Trophoblast cell (in vitro differentiated cells and primary cell): ENCODE measurements at regions not wholly inside any gene's neighbourhood (a gene's known extent, or its start where the extent isn't known, plus 50 kb on each side); places are given as distances from the start of the nearest gene placed in this dataset.

Experiments
- DNase-seq, 2 donors: peaks; one replicate each; pipeline ENCODE4 v3.0.0-alpha.2; 2016
- H2AFZ ChIP-seq: 2 replicates; pipeline ENCODE4 v1.6.1; 2013; ENCODE audit warnings: low read length, moderate library complexity, mild to moderate bottlenecking; ENCODE audit not compliant: insufficient read depth, poor library complexity
- H2AK5ac ChIP-seq: 2 replicates; pipeline ENCODE4 v1.6.1; 2013; ENCODE audit warnings: mild to moderate bottlenecking, low read length
- H2BK120ac ChIP-seq: 2 replicates; pipeline ENCODE4 v1.6.1; 2013; ENCODE audit warnings: low read length, mild to moderate bottlenecking, moderate library complexity; ENCODE audit not compliant: insufficient read depth, poor library complexity
- H2BK12ac ChIP-seq: 2 replicates; pipeline ENCODE4 v1.6.1; 2013; ENCODE audit warnings: mild to moderate bottlenecking, low read length, moderate library complexity
- H2BK5ac ChIP-seq: 2 replicates; pipeline ENCODE4 v1.6.1; 2013; ENCODE audit warnings: low read length, low read depth, moderate library complexity, mild to moderate bottlenecking; ENCODE audit not compliant: poor library complexity
- H3K14ac ChIP-seq: 2 replicates; pipeline ENCODE4 v1.6.1; 2013; ENCODE audit warnings: mild to moderate bottlenecking, low read length
- H3K18ac ChIP-seq: 2 replicates; pipeline ENCODE4 v1.6.1; 2013; ENCODE audit warnings: mild to moderate bottlenecking, low read length
- H3K23ac ChIP-seq: 2 replicates; pipeline ENCODE4 v1.6.1; 2013; ENCODE audit warnings: low read length
- H3K27ac ChIP-seq: 2 replicates; pipeline ENCODE4 v1.5.1; 2013; ENCODE audit warnings: low read depth, mild to moderate bottlenecking, inconsistent platforms, low read length, moderate library complexity
- H3K27me3 ChIP-seq: 2 replicates; pipeline ENCODE4 v1.6.1; 2013; ENCODE audit warnings: inconsistent platforms, mild to moderate bottlenecking, low read length, moderate library complexity; ENCODE audit not compliant: insufficient read depth
- H3K36me3 ChIP-seq, 2 experiments: 1 replicate in 1 of 2; 2 replicates in 1 of 2; pipeline ENCODE4 v1.6.1; 2013; ENCODE audit warnings: low read length in 2 of 2, mild to moderate bottlenecking in 2 of 2, moderate library complexity in 1 of 2; ENCODE audit not compliant: insufficient read depth in 2 of 2, control insufficient read depth in 1 of 2
- H3K4ac ChIP-seq: 2 replicates; pipeline ENCODE4 v1.6.1; 2013; ENCODE audit warnings: low read depth, mild to moderate bottlenecking, low read length, moderate library complexity
- H3K4me1 ChIP-seq, 2 experiments: 1 replicate in 1 of 2; 2 replicates in 1 of 2; pipeline ENCODE4 v1.6.1; 2013; ENCODE audit warnings: low read length in 2 of 2, mild to moderate bottlenecking in 2 of 2, moderate library complexity in 1 of 2; ENCODE audit not compliant: insufficient read depth in 2 of 2, control insufficient read depth in 1 of 2
- H3K4me2 ChIP-seq: 2 replicates; pipeline ENCODE4 v1.6.1; 2013; ENCODE audit warnings: inconsistent platforms, mild to moderate bottlenecking, low read length, moderate library complexity
- H3K4me3 ChIP-seq: 2 replicates; pipeline ENCODE4 v1.5.1; 2013; ENCODE audit warnings: mild to moderate bottlenecking, low read depth, low read length, inconsistent platforms
- H3K79me1 ChIP-seq: one replicate; pipeline ENCODE4 v1.6.1; 2013; ENCODE audit warnings: low read length
- H3K79me2 ChIP-seq: 2 replicates; pipeline ENCODE4 v1.6.1; 2013; ENCODE audit warnings: low read length, mild to moderate bottlenecking; ENCODE audit not compliant: control insufficient read depth, insufficient read depth, poor library complexity
- H3K9ac ChIP-seq: 2 replicates; pipeline ENCODE4 v1.6.1; 2013; ENCODE audit warnings: mild to moderate bottlenecking, low read length
- H3K9me3 ChIP-seq: 2 replicates; pipeline ENCODE4 v1.6.1; 2013; ENCODE audit warnings: low read depth, mild to moderate bottlenecking, control low read depth, inconsistent platforms, low read length; ENCODE audit not compliant: insufficient read depth
- H4K12ac ChIP-seq: 2 replicates; pipeline ENCODE4 v1.6.1; 2013; ENCODE audit warnings: low read depth, mild to moderate bottlenecking, low read length, moderate library complexity
- H4K8ac ChIP-seq: 2 replicates; pipeline ENCODE4 v1.6.1; 2013; ENCODE audit warnings: low read depth, mild to moderate bottlenecking, low read length, moderate library complexity
- H4K91ac ChIP-seq: one replicate; pipeline ENCODE4 v1.6.1; 2013; ENCODE audit warnings: low read depth, mild to moderate bottlenecking, low read length, moderate library complexity
- WGBS: extraction: QIAGEN DNeasy Blood & Tissue Kit; methylation state at CpG from one replicate; pipeline ENCODE4 v1.1.7; 2013; ENCODE audit warnings: missing lambda C conversion rate; ENCODE audit not compliant: insufficient read length, insufficient coverage; ENCODE audit errors: extremely low coverage; 5-methylcytosine and 5-hydroxymethylcytosine counted together

DNA sequence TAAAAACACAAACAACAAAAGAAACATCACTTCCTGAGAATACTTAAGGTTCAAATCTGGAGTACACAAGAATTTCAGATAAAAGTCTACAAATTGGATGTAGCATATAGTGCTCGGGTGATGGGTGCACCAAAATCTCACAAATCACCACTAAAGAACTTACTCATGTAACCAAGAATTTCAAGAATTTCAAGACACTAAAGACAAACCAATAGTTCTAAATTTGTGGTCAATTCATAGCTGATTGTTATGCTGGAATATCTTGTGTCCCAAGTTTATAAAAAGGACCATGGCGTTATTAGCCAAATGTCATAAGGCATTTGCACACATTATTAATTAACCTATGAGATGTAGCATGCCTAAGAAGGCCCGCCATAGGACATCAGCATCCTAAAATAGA lies 1204.1 kb upstream of the AUTS2 start:
- no peaks in the 10 kb centered on the region for H3K79me2 ChIP-seq
- no peaks in the 10 kb centered on the region for H3K27me3 ChIP-seq
- H4K8ac ChIP-seq: no peak overlapping the region
- DNase-seq: no peak
- no peak overlapping the region for H2BK12ac ChIP-seq
- WGBS: no CpG with 5 or more reads among the region's 3 CpGs
- H3K36me3 ChIP-seq: no peaks in the 10 kb centered on the region
- no peak overlapping the region for H3K23ac ChIP-seq
- no peak overlapping the region for H3K4me3 ChIP-seq
- H4K12ac ChIP-seq: no peak overlapping the region
- H3K9ac ChIP-seq: no peak overlapping the region
- H3K9me3 ChIP-seq: no peaks in the 10 kb centered on the region
- no peak overlapping the region for H2BK5ac ChIP-seq
- no peak overlapping the region for H3K18ac ChIP-seq
- H2BK120ac ChIP-seq: no peak overlapping the region
- H4K91ac ChIP-seq: no peak overlapping the region
- H3K27ac ChIP-seq: no peak overlapping the region
- H2AFZ ChIP-seq: no peak overlapping the region
- H3K14ac ChIP-seq: no peak overlapping the region
- no peak overlapping the region for H3K4me2 ChIP-seq
- H3K79me1 ChIP-seq: no peaks in the 10 kb centered on the region
- no peak overlapping the region for H2AK5ac ChIP-seq
- H3K4ac ChIP-seq: no peak overlapping the region
- no peaks in the 10 kb centered on the region for H3K4me1 ChIP-seq

- WGBS: no CpG with 5 or more reads among the region's 6 CpGs
These were observed 1198.2 kb upstream of the AUTS2 start for GRCh38 chr7:68399991-68400590.

DNA sequence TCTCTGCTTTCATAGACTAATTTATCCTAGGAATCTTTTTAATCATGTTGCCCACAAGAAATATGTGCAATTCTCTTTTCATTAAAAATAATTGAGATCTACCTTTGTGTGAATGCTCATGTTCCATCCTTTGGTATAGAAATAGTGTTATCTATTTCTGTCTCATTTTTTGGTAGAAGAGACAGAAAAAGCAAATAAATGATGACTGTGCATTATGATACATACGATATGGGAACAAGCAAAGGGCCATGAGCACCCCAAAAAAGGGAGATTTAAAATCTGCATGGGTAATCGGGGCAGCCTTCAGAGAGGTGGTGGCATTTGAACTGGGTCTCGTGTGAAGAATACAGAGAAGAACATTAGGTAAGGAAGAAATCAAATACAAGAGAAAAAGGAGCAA lies 1197.5 kb upstream of the AUTS2 start:
- H3K9me3 ChIP-seq: peaks cover 2% of the 10 kb centered on the region
- no peak overlapping the region for H4K8ac ChIP-seq
- no peak overlapping the region for H3K4ac ChIP-seq
- no peak overlapping the region for H4K12ac ChIP-seq
- no peak overlapping the region for H3K4me3 ChIP-seq
- H2BK12ac ChIP-seq: no peak overlapping the region
- H2BK5ac ChIP-seq: no peak overlapping the region
- H3K27ac ChIP-seq: no peak overlapping the region
- no peaks in the 10 kb centered on the region for H3K79me1 ChIP-seq
- H3K4me2 ChIP-seq: no peak overlapping the region
- H3K9ac ChIP-seq: no peak overlapping the region
- H3K23ac ChIP-seq: no peak overlapping the region
- no peak for DNase-seq
- H3K18ac ChIP-seq: no peak overlapping the region
- H2AFZ ChIP-seq: no peak overlapping the region
- H3K36me3 ChIP-seq: no peaks in the 10 kb centered on the region
- no peak overlapping the region for H3K14ac ChIP-seq
- H4K91ac ChIP-seq: no peak overlapping the region
- H3K4me1 ChIP-seq: no peaks in the 10 kb centered on the region
- no peak overlapping the region for H2AK5ac ChIP-seq
- H3K79me2 ChIP-seq: no peaks in the 10 kb centered on the region
- H3K27me3 ChIP-seq: no peaks in the 10 kb centered on the region
- no peak overlapping the region for H2BK120ac ChIP-seq
- no CpG with 5 or more reads among the region's 3 CpGs for WGBS

More at GRCh38 chr7:68399991-68400590, 1198.2 kb upstream of the AUTS2 start:
- Histone ChIP-seq H3K23ac (no peak overlapping the region), H3K4me1 (no peaks in the 10 kb centered on the region), H3K4ac (no peak overlapping the region), H3K79me2 (no peaks in the 10 kb centered on the region), H4K8ac (no peak overlapping the region), H2BK12ac (no peak overlapping the region), H3K18ac (no peak overlapping the region), H2BK120ac (no peak overlapping the region), H2BK5ac (no peak overlapping the region), H3K9ac (no peak overlapping the region), H3K4me2 (no peak overlapping the region), H3K4me3 (no peak overlapping the region), H3K79me1 (no peaks in the 10 kb centered on the region), H4K12ac (no peak overlapping the region), H2AK5ac (no peak overlapping the region), H3K9me3 (peaks cover 2% of the 10 kb centered on the region), H3K27me3 (no peaks in the 10 kb centered on the region), H3K14ac (no peak overlapping the region), H3K27ac (no peak overlapping the region), H3K36me3 (no peaks in the 10 kb centered on the region), H4K91ac (no peak overlapping the region), H2AFZ (no peak overlapping the region)
- no peak for DNase-seq

GRCh38 chr7:68401313-68401712 lies 1197.0 kb upstream of the AUTS2 start:
- WGBS: no CpG with 5 or more reads among the region's 2 CpGs
- H3K4me2 ChIP-seq: no peak overlapping the region
- H4K91ac ChIP-seq: no peak overlapping the region
- no peaks in the 10 kb centered on the region for H3K36me3 ChIP-seq
- DNase-seq: no peak
- H3K23ac ChIP-seq: no peak overlapping the region
- H4K12ac ChIP-seq: no peak overlapping the region
- no peaks in the 10 kb centered on the region for H3K79me2 ChIP-seq
- no peak overlapping the region for H3K27ac ChIP-seq
- no peaks in the 10 kb centered on the region for H3K79me1 ChIP-seq
- no peak overlapping the region for H2AK5ac ChIP-seq
- no peak overlapping the region for H2AFZ ChIP-seq
- H3K9ac ChIP-seq: no peak overlapping the region
- H3K14ac ChIP-seq: no peak overlapping the region
- no peak overlapping the region for H3K4me3 ChIP-seq
- no peak overlapping the region for H2BK12ac ChIP-seq
- peaks cover 2% of the 10 kb centered on the region for H3K9me3 ChIP-seq
- H3K4ac ChIP-seq: no peak overlapping the region
- H3K4me1 ChIP-seq: no peaks in the 10 kb centered on the region
- H2BK120ac ChIP-seq: no peak overlapping the region
- no peak overlapping the region for H4K8ac ChIP-seq
- H3K27me3 ChIP-seq: no peaks in the 10 kb centered on the region
- H3K18ac ChIP-seq: no peak overlapping the region
- no peak overlapping the region for H2BK5ac ChIP-seq
